ENCODE measurements at regions not wholly inside any gene's neighbourhood (a gene's known extent, or its start where the extent isn't known, plus 50 kb on each side); places are given as distances from the start of the nearest gene placed in this dataset.

- TF ChIP-seq CTCF (IDR thresholded peaks at IDR 0.05; ENCODE audit: low read depth, low read length, poor library complexity, severe bottlenecking) (no peak), EZH2phosphoT487 (IDR thresholded peaks at IDR 0.05; ENCODE audit: borderline replicate concordance, low read length) (no peak)
These were observed 163.9 kb downstream of the SUCNR1 start for GRCh38 chr3:152037297-152037696.
